SK-N-SH (cell line): ENCODE measurements at regions not wholly inside any gene's neighbourhood (a gene's known extent, or its start where the extent isn't known, plus 50 kb on each side); places are given as distances from the start of the nearest gene placed in this dataset.

Experiments
- FOXJ3 ChIP-seq: sonication (generic); formaldehyde crosslinking; IDR thresholded peaks from 2 replicates; pipeline ENCODE4 v1.5.1; 2020; ENCODE audit warnings: mild to moderate bottlenecking, missing genetic modification reagents
- FOXM1 ChIP-seq: IDR thresholded peaks from 2 replicates; pipeline ENCODE4 v1.4.0; 2012; ENCODE audit warnings: low read depth, mild to moderate bottlenecking
- JUND ChIP-seq: IDR thresholded peaks from 2 replicates; pipeline ENCODE4 v1.4.0; 2012
- TAF1 ChIP-seq: IDR thresholded peaks from 2 replicates; pipeline ENCODE4 v1.6.1; 2012; ENCODE audit warnings: low read depth, mild to moderate bottlenecking, low read length, moderate library complexity, borderline replicate concordance
- TF ChIP-seq, protein P1 (sequence below): fragments of 200-600 bp; sonication (generic); IDR thresholded peaks from 2 replicates; pipeline ENCODE4 v1.6.1; 2017; ENCODE audit warnings: antibody characterized with exemption, mild to moderate bottlenecking, moderate library complexity

DNA sequence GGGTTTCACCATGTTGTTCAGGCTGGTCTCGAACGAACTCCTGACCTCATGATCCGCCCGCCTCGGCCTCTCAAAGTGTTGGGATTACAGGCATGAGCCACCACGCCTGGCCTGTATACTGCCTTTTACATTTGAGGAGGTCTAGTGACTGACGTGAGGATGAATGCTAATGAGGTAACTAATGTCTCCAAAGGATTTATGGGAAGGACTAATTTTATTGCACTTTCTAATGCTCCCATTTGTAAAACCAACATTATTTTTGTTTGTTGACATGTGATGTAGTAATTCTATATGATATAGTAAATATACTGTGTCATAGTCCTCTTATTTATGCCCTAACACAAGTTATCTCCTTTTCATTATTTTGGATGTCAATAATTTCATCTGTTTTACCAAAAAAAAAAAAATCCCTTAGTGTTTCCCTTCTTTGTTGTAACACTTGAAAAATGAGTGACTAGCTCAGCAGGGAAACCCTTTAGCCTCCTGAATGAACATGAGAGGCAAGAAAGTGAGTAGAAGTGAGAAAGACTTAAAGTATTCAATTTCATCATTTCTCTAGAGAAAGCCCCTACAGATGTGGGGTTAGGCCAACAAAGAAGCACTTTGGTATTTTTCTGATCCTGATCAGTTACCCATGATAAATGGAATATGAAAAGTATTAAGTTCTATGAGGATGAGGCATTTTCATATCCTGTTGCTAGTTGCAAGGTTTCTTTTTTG is 596.9 kb upstream of the PCDH15 start:
- TF ChIP-seq, protein P1, sequence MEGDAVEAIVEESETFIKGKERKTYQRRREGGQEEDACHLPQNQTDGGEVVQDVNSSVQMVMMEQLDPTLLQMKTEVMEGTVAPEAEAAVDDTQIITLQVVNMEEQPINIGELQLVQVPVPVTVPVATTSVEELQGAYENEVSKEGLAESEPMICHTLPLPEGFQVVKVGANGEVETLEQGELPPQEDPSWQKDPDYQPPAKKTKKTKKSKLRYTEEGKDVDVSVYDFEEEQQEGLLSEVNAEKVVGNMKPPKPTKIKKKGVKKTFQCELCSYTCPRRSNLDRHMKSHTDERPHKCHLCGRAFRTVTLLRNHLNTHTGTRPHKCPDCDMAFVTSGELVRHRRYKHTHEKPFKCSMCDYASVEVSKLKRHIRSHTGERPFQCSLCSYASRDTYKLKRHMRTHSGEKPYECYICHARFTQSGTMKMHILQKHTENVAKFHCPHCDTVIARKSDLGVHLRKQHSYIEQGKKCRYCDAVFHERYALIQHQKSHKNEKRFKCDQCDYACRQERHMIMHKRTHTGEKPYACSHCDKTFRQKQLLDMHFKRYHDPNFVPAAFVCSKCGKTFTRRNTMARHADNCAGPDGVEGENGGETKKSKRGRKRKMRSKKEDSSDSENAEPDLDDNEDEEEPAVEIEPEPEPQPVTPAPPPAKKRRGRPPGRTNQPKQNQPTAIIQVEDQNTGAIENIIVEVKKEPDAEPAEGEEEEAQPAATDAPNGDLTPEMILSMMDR, result no peak
- TF ChIP-seq FOXM1, result no peak
- TF ChIP-seq FOXJ3 (CRISPR knock-in tag), result no peak
- TF ChIP-seq JUND, result no peak
- no peak for TF ChIP-seq TAF1
